SK-N-SH (cell line): ENCODE measurements at regions not wholly inside any gene's neighbourhood (a gene's known extent, or its start where the extent isn't known, plus 50 kb on each side); places are given as distances from the start of the nearest gene placed in this dataset.

ENCODE experiments used
- CTCF ChIA-PET: fragments of 300-600, 350-600 bp; formaldehyde crosslinking; extraction: SDS; loops from one replicate; lab custom pipeline; 2021; lab: Yijun Ruan, JAX
- POLR2A ChIA-PET: fragments of 350-600 bp; sonication (Branson Sonifier 250); formaldehyde crosslinking; extraction: SDS; loops from one replicate; lab custom pipeline; 2020; ENCODE audit warnings: antibody characterized with exemption, inconsistent platforms; lab: Yijun Ruan, JAX
- DNase-seq: peaks from one replicate; pipeline ENCODE4 v3.0.0; 2012
- H2AFZ ChIP-seq: fragments of 200-600 bp; sonication (generic); 2 replicates; pipeline ENCODE4 v1.8.1; 2016; ENCODE audit warnings: antibody characterized with exemption, mild to moderate bottlenecking, low read depth
- H3F3A ChIP-seq: fragments of 200-600 bp; sonication (generic); replicated peaks from 2 replicates; pipeline ENCODE3; 2016; ENCODE audit warnings: antibody characterized with exemption, mild to moderate bottlenecking; ENCODE audit not compliant: insufficient read depth
- H3K27ac ChIP-seq, 2 experiments: fragments of 200-500 bp in 1 of 2; fragments of 200-600 bp in 1 of 2; sonication (Bioruptor generic) in 1 of 2; sonication (generic), shearing (Covaris generic) in 1 of 2; 2 replicates each; pipeline versions ENCODE4 v1.5.1 to v1.6.1; 2014 to 2016; ENCODE audit warnings: low read depth in 2 of 2, inconsistent platforms in 1 of 2, low read length in 1 of 2, mild to moderate bottlenecking in 1 of 2, mixed read lengths in 1 of 2
- H3K27me3 ChIP-seq: fragments of 200-600 bp; sonication (generic), shearing (Covaris generic); 2 replicates; pipeline ENCODE4 v1.6.1; 2016; ENCODE audit warnings: mixed run types; ENCODE audit not compliant: insufficient read depth
- H3K36me3 ChIP-seq, 2 experiments: fragments of 200-500 bp in 1 of 2; fragments of 200-600 bp in 1 of 2; sonication (Bioruptor generic) in 1 of 2; sonication (generic) in 1 of 2; replicated peaks in 1 of 2; 2 replicates each; pipeline versions ENCODE3 to v1.5.1; 2014 to 2016; ENCODE audit warnings: low read length in 1 of 2, mild to moderate bottlenecking in 1 of 2; ENCODE audit not compliant: insufficient read depth in 2 of 2, control insufficient read depth in 1 of 2
- H3K4me1 ChIP-seq, 2 experiments: fragments of 200-500 bp in 1 of 2; fragments of 200-600 bp in 1 of 2; sonication (Bioruptor generic) in 1 of 2; sonication (generic), shearing (Covaris generic) in 1 of 2; 2 replicates each; pipeline versions ENCODE4 v1.5.1 to v1.6.1; 2014 to 2016; ENCODE audit warnings: low read depth in 1 of 2, low read length in 1 of 2, mixed run types in 1 of 2; ENCODE audit not compliant: insufficient read depth in 2 of 2, control insufficient read depth in 1 of 2
- H3K4me2 ChIP-seq: fragments of 200-600 bp; sonication (generic), shearing (Covaris generic); 2 replicates; pipeline ENCODE4 v1.6.1; 2017; ENCODE audit warnings: mixed run types
- H3K4me3 ChIP-seq, 2 experiments: fragments of 200-500 bp in 1 of 2; fragments of 200-600 bp in 1 of 2; sonication (Bioruptor generic) in 1 of 2; sonication (generic), shearing (Covaris generic) in 1 of 2; 2 replicates each; pipeline versions ENCODE4 v1.5.1 to v1.8.1; 2014 to 2016; ENCODE audit warnings: low read depth in 2 of 2, inconsistent platforms in 1 of 2, low read length in 1 of 2, mild to moderate bottlenecking in 1 of 2, mixed read lengths in 1 of 2, moderate library complexity in 1 of 2
- H3K79me2 ChIP-seq: fragments of 200-600 bp; sonication (generic); 2 replicates; pipeline ENCODE4 v1.8.1; 2017; ENCODE audit warnings: mild to moderate bottlenecking; ENCODE audit not compliant: insufficient read depth
- H3K9ac ChIP-seq: fragments of 200-600 bp; sonication (generic); 2 replicates; pipeline ENCODE4 v1.6.1; 2017; ENCODE audit warnings: mixed run types
- H3K9me2 ChIP-seq: fragments of 200-600 bp; sonication (generic); 2 replicates; pipeline ENCODE4 v1.6.1; 2017; ENCODE audit warnings: mixed run types
- H3K9me3 ChIP-seq: fragments of 200-600 bp; sonication (generic); 2 replicates; pipeline ENCODE4 v1.6.1; 2017; ENCODE audit warnings: mixed run types, mild to moderate bottlenecking, moderate library complexity
- H4K20me1 ChIP-seq: fragments of 200-600 bp; sonication (generic); 2 replicates; pipeline ENCODE4 v1.6.1; 2017; ENCODE audit warnings: mild to moderate bottlenecking, mixed run types; ENCODE audit not compliant: insufficient read depth
- CHD2 ChIP-seq: fragments of 150-350 bp; IDR thresholded peaks from 2 replicates; pipeline ENCODE4 v1.6.1; 2018; ENCODE audit warnings: low read length; ENCODE audit not compliant: partially characterized antibody
- EZH2phosphoT487 ChIP-seq: fragments of 200-600 bp; sonication (generic); IDR thresholded peaks from 2 replicates; pipeline ENCODE4 v1.6.1; 2017; ENCODE audit warnings: low read depth, mixed run types, mild to moderate bottlenecking, antibody characterized with exemption, moderate library complexity, borderline replicate concordance
- GABPA ChIP-seq: IDR thresholded peaks from 2 replicates; pipeline ENCODE4 v1.4.0; 2012; ENCODE audit warnings: low read depth, mild to moderate bottlenecking
- JUND ChIP-seq: IDR thresholded peaks from 2 replicates; pipeline ENCODE4 v1.4.0; 2012
- MAX ChIP-seq: IDR thresholded peaks from 2 replicates; pipeline ENCODE4 v1.4.0; 2012; ENCODE audit warnings: low read depth
- NFIC ChIP-seq: IDR thresholded peaks from 2 replicates; pipeline ENCODE4 v1.4.0; 2012; ENCODE audit warnings: borderline replicate concordance
- POLR2AphosphoS5 ChIP-seq: IDR thresholded peaks from 2 replicates; pipeline ENCODE4 v1.6.1; 2012; ENCODE audit warnings: low read depth, low read length
- RAD21 ChIP-seq: IDR thresholded peaks from 2 replicates; pipeline ENCODE4 v1.6.1; 2012; ENCODE audit warnings: mild to moderate bottlenecking, low read length
- RXRA ChIP-seq: IDR thresholded peaks from 2 replicates; pipeline ENCODE4 v1.4.0; 2012; ENCODE audit warnings: low read depth, mild to moderate bottlenecking, borderline replicate concordance
- TCF12 ChIP-seq: IDR thresholded peaks from 2 replicates; pipeline ENCODE4 v1.4.0; 2012
- TEAD4 ChIP-seq: IDR thresholded peaks from 2 replicates; pipeline ENCODE4 v1.4.0; 2012; ENCODE audit warnings: mild to moderate bottlenecking, borderline replicate concordance; ENCODE audit not compliant: insufficient read depth
- USF1 ChIP-seq: IDR thresholded peaks from 2 replicates; pipeline ENCODE4 v1.4.0; 2012; ENCODE audit warnings: low read depth, borderline replicate concordance
- USF2 ChIP-seq: fragments of 150-350 bp; IDR thresholded peaks from 2 replicates; pipeline ENCODE4 v1.6.1; 2017; ENCODE audit warnings: antibody characterized with exemption, low read length, low read depth, borderline replicate concordance
- ZBTB33 ChIP-seq: IDR thresholded peaks from 2 replicates; pipeline ENCODE4 v1.4.0; 2012; ENCODE audit warnings: low read depth, borderline replicate concordance
- WGBS: methylation state at CpG from one replicate; pipeline ENCODE4 v1.1.6; 2017; ENCODE audit warnings: low lambda C conversion rate; 5-methylcytosine and 5-hydroxymethylcytosine counted together
- TF ChIP-seq, protein P1 (sequence below): IDR thresholded peaks from 2 replicates; pipeline ENCODE4 v1.6.1; 2012; ENCODE audit warnings: mild to moderate bottlenecking, low read depth, low read length, moderate library complexity
- TF ChIP-seq, protein P2 (sequence below): IDR thresholded peaks from 2 replicates; pipeline ENCODE4; 2012
- TF ChIP-seq, protein P3 (sequence below): fragments of 150-350 bp; IDR thresholded peaks from 2 replicates; pipeline ENCODE4 v1.6.1; 2016; ENCODE audit warnings: mild to moderate bottlenecking, low read depth, low read length

DNA sequence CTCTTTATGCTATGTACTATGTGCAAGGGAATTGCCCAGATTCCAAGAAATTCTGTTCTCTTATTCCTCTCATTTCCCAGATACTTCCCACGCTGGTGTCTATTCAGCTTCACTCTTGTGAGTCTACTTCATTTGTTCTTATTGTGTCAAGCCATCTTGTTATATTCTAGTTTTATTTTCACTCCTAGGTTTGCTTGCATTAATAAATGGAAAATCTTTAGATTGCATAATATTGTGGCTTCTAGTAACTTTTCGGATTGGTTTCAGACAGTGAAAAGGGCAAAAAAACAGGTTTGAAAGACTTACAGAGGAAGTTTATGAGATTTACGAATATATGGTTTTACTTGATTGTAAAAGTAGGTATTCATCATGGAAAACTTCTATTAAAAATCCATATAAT, 128.4 kb downstream of the BTC start:
- H3F3A ChIP-seq, result no peaks in the 10 kb centered on the region
- H3K9ac ChIP-seq, result no peak overlapping the region
- WGBS, result 44% methylated on average over 3 of the region's 3 CpGs
- no peaks in the 10 kb centered on the region for H3K9me2 ChIP-seq
- H3K4me3 ChIP-seq, result no peak overlapping the region
- H3K79me2 ChIP-seq, result no peaks in the 10 kb centered on the region
- no peaks in the 10 kb centered on the region for H3K36me3 ChIP-seq
- H3K27me3 ChIP-seq, result peaks cover 4% of the 10 kb centered on the region; the same call in 1 of the 2 replicates
- no peaks in the 10 kb centered on the region for H4K20me1 ChIP-seq
- H3K4me1 ChIP-seq, result no peaks in the 10 kb centered on the region
- no peak overlapping the region for H3K4me2 ChIP-seq
- POLR2A ChIA-PET, result no interaction called here
- no peak overlapping the region for H3K27ac ChIP-seq
- no peak for TF ChIP-seq GABPA
- no peak for TF ChIP-seq JUND
- TF ChIP-seq, protein P1, sequence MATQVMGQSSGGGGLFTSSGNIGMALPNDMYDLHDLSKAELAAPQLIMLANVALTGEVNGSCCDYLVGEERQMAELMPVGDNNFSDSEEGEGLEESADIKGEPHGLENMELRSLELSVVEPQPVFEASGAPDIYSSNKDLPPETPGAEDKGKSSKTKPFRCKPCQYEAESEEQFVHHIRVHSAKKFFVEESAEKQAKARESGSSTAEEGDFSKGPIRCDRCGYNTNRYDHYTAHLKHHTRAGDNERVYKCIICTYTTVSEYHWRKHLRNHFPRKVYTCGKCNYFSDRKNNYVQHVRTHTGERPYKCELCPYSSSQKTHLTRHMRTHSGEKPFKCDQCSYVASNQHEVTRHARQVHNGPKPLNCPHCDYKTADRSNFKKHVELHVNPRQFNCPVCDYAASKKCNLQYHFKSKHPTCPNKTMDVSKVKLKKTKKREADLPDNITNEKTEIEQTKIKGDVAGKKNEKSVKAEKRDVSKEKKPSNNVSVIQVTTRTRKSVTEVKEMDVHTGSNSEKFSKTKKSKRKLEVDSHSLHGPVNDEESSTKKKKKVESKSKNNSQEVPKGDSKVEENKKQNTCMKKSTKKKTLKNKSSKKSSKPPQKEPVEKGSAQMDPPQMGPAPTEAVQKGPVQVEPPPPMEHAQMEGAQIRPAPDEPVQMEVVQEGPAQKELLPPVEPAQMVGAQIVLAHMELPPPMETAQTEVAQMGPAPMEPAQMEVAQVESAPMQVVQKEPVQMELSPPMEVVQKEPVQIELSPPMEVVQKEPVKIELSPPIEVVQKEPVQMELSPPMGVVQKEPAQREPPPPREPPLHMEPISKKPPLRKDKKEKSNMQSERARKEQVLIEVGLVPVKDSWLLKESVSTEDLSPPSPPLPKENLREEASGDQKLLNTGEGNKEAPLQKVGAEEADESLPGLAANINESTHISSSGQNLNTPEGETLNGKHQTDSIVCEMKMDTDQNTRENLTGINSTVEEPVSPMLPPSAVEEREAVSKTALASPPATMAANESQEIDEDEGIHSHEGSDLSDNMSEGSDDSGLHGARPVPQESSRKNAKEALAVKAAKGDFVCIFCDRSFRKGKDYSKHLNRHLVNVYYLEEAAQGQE, result no peak
- TF ChIP-seq ZBTB33, result no peak
- TF ChIP-seq MAX, result no peak
- no peak for TF ChIP-seq CHD2
- TF ChIP-seq TEAD4, result no peak
- no peak for TF ChIP-seq TCF12
- no peak for TF ChIP-seq USF1
- TF ChIP-seq USF2, result no peak
- TF ChIP-seq RAD21, result no peak
- no peak for TF ChIP-seq RXRA
- TF ChIP-seq EZH2phosphoT487, result no peak
- TF ChIP-seq NFIC, result no peak
- TF ChIP-seq, protein P2, sequence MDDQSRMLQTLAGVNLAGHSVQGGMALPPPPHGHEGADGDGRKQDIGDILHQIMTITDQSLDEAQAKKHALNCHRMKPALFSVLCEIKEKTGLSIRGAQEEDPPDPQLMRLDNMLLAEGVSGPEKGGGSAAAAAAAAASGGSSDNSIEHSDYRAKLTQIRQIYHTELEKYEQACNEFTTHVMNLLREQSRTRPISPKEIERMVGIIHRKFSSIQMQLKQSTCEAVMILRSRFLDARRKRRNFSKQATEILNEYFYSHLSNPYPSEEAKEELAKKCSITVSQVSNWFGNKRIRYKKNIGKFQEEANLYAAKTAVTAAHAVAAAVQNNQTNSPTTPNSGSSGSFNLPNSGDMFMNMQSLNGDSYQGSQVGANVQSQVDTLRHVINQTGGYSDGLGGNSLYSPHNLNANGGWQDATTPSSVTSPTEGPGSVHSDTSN, result no peak
- TF ChIP-seq, protein P3, sequence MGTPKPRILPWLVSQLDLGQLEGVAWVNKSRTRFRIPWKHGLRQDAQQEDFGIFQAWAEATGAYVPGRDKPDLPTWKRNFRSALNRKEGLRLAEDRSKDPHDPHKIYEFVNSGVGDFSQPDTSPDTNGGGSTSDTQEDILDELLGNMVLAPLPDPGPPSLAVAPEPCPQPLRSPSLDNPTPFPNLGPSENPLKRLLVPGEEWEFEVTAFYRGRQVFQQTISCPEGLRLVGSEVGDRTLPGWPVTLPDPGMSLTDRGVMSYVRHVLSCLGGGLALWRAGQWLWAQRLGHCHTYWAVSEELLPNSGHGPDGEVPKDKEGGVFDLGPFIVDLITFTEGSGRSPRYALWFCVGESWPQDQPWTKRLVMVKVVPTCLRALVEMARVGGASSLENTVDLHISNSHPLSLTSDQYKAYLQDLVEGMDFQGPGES, result no peak
- TF ChIP-seq POLR2AphosphoS5, result no peak
- TF ChIP-seq, all 33 proteins: peak for 0
- Histone ChIP-seq H2AFZ (no peak overlapping the region), H3K9me3 (no peaks in the 10 kb centered on the region)
- CTCF ChIA-PET, result interaction anchor here (2.5 kb wide), 1 partner anchor 10 kb away, joined by 8 read pairs; no protein-coding TSS in a partner anchor
- DNase-seq, result no peak
